ENCODE measurements at regions not wholly inside any gene's neighbourhood (a gene's known extent, or its start where the extent isn't known, plus 50 kb on each side); places are given as distances from the start of the nearest gene placed in this dataset.

DNA sequence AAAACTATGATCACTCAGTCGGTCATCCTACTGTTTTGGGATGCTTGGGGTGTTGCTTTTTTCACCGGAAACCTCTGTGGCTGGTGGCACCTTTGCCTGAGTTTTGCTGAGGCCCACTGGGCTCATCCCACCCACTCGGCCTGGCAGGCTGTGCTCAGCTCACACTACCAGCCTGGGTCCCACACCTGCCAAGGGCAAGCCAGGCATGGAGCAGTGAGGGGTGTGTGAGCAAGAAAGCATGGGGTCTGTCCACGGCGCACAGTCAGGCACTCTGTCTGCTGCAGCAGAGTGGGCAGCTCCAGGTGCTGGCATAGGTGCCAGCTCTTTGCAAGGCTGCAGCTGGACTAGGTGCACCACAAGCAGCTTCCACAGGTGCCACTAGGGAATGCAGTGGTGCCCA lies 91.7 kb downstream of the TBXT start:
- intact Hi-C loops (cut with micrococcal nuclease) = no loop called here
- Mint-ChIP-seq H3K4me1 (ENCODE audit: low read depth) (no peaks in the 10 kb centered on the region), H3K9me3 (no peaks in the 10 kb centered on the region), H3K27me3 (ENCODE audit: low read depth) (no peaks in the 10 kb centered on the region), H3K27ac (no peak overlapping the region), H3K36me3 (ENCODE audit: low read depth) (no peaks in the 10 kb centered on the region), H3K4me3 (ENCODE audit: low read depth) (no peak overlapping the region)
- DNase-seq (ENCODE audit: low spot score) = no peak

DNA sequence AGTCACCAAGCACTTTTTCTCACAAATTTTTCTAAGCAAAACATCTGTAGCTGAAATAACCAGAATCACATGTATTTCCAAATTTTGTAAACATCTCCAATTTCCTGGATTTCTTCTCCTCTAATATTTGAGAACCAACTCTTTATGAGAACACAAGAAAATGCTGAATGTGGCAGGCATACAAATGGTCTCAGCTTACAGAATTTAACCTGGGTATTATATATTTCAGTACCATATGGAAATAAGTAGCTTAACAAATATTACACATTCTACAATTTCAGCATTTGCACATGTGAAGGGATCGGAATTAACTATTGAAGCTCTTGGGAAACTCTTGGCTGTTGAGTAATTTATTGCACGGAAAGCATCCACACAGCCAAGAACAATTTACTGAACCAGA lies 92.5 kb downstream of the TBXT start:
- Mint-ChIP-seq H3K36me3 (ENCODE audit: low read depth) (no peaks in the 10 kb centered on the region), H3K4me3 (ENCODE audit: low read depth) (no peak overlapping the region), H3K4me1 (ENCODE audit: low read depth) (no peaks in the 10 kb centered on the region), H3K27me3 (ENCODE audit: low read depth) (no peaks in the 10 kb centered on the region), H3K27ac (no peak overlapping the region), H3K9me3 (no peaks in the 10 kb centered on the region)
- intact Hi-C loops (cut with micrococcal nuclease) = no loop called here
- DNase-seq (ENCODE audit: low spot score) = no peak

GRCh38 chr6:166073082-166073481 lies 94.6 kb downstream of the TBXT start:
- DNase-seq (ENCODE audit: low spot score) = no peak
- no peaks in the 10 kb centered on the region for H3K27me3 Mint-ChIP-seq (ENCODE audit: low read depth)
- H3K9me3 Mint-ChIP-seq = peaks cover 15% of the 10 kb centered on the region
- H3K4me1 Mint-ChIP-seq (ENCODE audit: low read depth) = no peaks in the 10 kb centered on the region
- no peaks in the 10 kb centered on the region for H3K36me3 Mint-ChIP-seq (ENCODE audit: low read depth)
- intact Hi-C loops (cut with micrococcal nuclease) = no loop called here
- no peak overlapping the region for H3K27ac Mint-ChIP-seq
- no peak overlapping the region for H3K4me3 Mint-ChIP-seq (ENCODE audit: low read depth)

- intact Hi-C loops (cut with micrococcal nuclease) = no loop called here
- DNase-seq (ENCODE audit: low spot score) = no peak
- Mint-ChIP-seq H3K36me3 (ENCODE audit: low read depth) (no peaks in the 10 kb centered on the region), H3K4me3 (ENCODE audit: low read depth) (no peak overlapping the region), H3K4me1 (ENCODE audit: low read depth) (no peaks in the 10 kb centered on the region), H3K9me3 (peaks cover 15% of the 10 kb centered on the region), H3K27me3 (ENCODE audit: low read depth) (no peaks in the 10 kb centered on the region), H3K27ac (no peak overlapping the region)
These were observed 98.9 kb downstream of the TBXT start for GRCh38 chr6:166068768-166069167.

DNA sequence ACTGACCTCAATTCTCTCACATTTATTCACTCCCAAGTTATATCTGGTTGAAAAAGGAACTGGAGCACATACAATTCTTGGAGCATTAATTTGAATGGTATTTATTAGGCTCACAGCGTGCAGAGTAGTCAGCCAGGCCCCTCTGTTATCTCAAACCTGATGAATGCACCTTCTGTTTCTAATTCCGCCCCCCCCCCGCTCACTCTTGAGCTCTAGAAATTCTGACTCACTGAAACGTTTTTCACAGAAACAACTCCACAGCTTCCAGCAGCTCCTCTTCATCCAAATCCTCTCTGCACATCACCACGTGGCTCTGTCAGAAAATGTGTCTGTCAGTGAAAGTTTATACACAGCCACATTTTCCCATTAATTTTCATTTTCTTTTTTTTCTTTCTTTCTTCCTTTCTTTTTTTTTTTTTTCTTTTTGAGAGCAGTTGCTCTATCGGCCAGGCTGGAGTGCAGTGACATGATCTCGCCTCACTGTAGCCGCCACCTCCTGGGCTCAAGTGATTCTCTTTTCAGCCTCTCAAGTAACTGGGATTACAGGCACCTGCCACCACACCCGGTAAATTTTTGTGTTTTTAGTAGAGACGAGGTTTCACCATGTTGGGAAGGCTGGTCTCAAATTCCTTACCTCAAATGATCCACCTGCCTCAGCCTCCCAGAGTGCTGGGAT lies 109.4 kb downstream of the TBXT start:
- H3K27me3 Mint-ChIP-seq (ENCODE audit: low read depth) = no peaks in the 10 kb centered on the region
- intact Hi-C loops (cut with micrococcal nuclease) = no loop called here
- no peak overlapping the region for H3K4me3 Mint-ChIP-seq (ENCODE audit: low read depth)
- H3K27ac Mint-ChIP-seq = no peak overlapping the region
- no peaks in the 10 kb centered on the region for H3K4me1 Mint-ChIP-seq (ENCODE audit: low read depth)
- H3K9me3 Mint-ChIP-seq = peaks cover 25% of the 10 kb centered on the region
- no peaks in the 10 kb centered on the region for H3K36me3 Mint-ChIP-seq (ENCODE audit: low read depth)
- no peak for DNase-seq (ENCODE audit: low spot score)

DNA sequence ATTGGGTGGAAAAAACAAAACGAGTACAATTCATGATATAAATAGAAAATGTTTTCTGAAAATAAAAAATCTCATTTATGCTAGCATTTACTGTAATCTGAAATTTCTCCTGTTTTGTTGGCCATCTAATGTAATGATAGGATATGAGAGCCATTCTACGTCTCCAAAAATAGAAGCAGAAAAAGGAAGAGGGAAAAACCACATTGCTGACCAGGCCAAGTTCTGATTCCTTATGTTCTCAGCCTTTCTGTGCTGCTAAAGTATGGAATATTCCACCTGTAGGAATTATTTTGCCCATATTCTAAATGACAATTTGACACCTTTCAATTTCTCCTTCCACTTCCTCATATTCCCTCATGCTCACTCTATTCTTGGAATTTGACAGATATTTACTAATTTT lies 110.2 kb downstream of the TBXT start:
- Mint-ChIP-seq H3K27ac (no peak overlapping the region), H3K9me3 (peaks cover 30% of the 10 kb centered on the region), H3K4me1 (ENCODE audit: low read depth) (no peaks in the 10 kb centered on the region), H3K27me3 (ENCODE audit: low read depth) (no peaks in the 10 kb centered on the region), H3K4me3 (ENCODE audit: low read depth) (no peak overlapping the region), H3K36me3 (ENCODE audit: low read depth) (no peaks in the 10 kb centered on the region)
- intact Hi-C loops (cut with micrococcal nuclease) = no loop called here
- DNase-seq (ENCODE audit: low spot score) = no peak

DNA sequence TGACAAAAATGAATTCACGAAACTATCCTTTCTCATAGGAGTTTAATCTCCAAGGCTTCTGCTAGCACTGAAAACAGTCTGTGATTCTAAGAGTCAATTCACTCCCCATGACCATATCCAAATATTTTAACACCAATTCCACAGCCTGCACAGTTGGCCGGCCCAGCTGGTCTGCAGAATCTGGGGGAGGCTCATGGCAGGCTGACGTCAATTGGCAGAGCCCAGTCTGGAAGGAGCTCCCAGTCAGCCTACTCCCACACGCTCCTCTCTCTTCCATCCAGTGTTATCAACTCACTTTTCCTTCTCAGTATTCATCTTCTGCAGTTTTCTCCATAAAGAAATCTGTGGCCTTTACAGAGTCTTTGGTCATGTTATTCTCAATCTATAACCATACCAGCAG lies 111.0 kb downstream of the TBXT start:
- H3K4me1 Mint-ChIP-seq (ENCODE audit: low read depth) = no peaks in the 10 kb centered on the region
- no peaks in the 10 kb centered on the region for H3K27me3 Mint-ChIP-seq (ENCODE audit: low read depth)
- peaks cover 37% of the 10 kb centered on the region for H3K9me3 Mint-ChIP-seq
- no peak overlapping the region for H3K4me3 Mint-ChIP-seq (ENCODE audit: low read depth)
- no peak for DNase-seq (ENCODE audit: low spot score)
- H3K27ac Mint-ChIP-seq = no peak overlapping the region
- no peaks in the 10 kb centered on the region for H3K36me3 Mint-ChIP-seq (ENCODE audit: low read depth)
- intact Hi-C loops (cut with micrococcal nuclease) = no loop called here

- Mint-ChIP-seq H3K36me3 (ENCODE audit: low read depth) (no peaks in the 10 kb centered on the region), H3K27me3 (ENCODE audit: low read depth) (no peaks in the 10 kb centered on the region), H3K27ac (no peak overlapping the region), H3K9me3 (peaks cover 37% of the 10 kb centered on the region), H3K4me3 (ENCODE audit: low read depth) (no peak overlapping the region), H3K4me1 (ENCODE audit: low read depth) (no peaks in the 10 kb centered on the region)
- DNase-seq (ENCODE audit: low spot score) = no peak
- intact Hi-C loops (cut with micrococcal nuclease) = no loop called here
These were observed 111.8 kb downstream of the TBXT start for GRCh38 chr6:166055801-166056200.

- intact Hi-C loops (cut with micrococcal nuclease) = no loop called here
- Mint-ChIP-seq H3K4me3 (ENCODE audit: low read depth) (no peak overlapping the region), H3K27ac (no peak overlapping the region), H3K9me3 (peaks cover 37% of the 10 kb centered on the region), H3K4me1 (ENCODE audit: low read depth) (no peaks in the 10 kb centered on the region), H3K27me3 (ENCODE audit: low read depth) (no peaks in the 10 kb centered on the region), H3K36me3 (ENCODE audit: low read depth) (no peaks in the 10 kb centered on the region)
- DNase-seq (ENCODE audit: low spot score) = no peak
These were observed 114.8 kb downstream of the TBXT start for GRCh38 chr6:166052837-166053236.

DNA sequence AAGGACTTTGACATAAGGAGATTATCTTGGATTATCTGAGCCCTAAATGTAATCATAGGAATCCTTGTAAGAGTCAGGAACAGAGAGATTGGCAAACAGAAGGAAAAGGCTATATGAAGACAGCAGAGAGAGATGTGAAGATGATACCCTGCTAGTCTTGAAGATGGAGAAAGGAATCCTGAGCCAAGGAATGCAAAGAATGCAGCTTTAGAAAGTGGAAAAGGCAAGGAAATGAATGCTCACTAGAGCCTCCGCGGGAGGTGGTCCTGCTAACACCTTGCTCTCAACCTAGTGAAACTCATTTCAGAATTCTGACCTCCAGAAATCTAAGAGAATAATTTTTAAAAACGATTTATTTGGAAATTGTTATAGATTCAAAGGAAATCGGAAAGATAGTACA lies 117.1 kb downstream of the TBXT start:
- peaks cover 31% of the 10 kb centered on the region for H3K9me3 Mint-ChIP-seq
- H3K27ac Mint-ChIP-seq = no peak overlapping the region
- no peaks in the 10 kb centered on the region for H3K27me3 Mint-ChIP-seq (ENCODE audit: low read depth)
- intact Hi-C loops (cut with micrococcal nuclease) = no loop called here
- no peak for DNase-seq (ENCODE audit: low spot score)
- H3K4me3 Mint-ChIP-seq (ENCODE audit: low read depth) = no peak overlapping the region
- no peaks in the 10 kb centered on the region for H3K4me1 Mint-ChIP-seq (ENCODE audit: low read depth)
- H3K36me3 Mint-ChIP-seq (ENCODE audit: low read depth) = no peaks in the 10 kb centered on the region

DNA sequence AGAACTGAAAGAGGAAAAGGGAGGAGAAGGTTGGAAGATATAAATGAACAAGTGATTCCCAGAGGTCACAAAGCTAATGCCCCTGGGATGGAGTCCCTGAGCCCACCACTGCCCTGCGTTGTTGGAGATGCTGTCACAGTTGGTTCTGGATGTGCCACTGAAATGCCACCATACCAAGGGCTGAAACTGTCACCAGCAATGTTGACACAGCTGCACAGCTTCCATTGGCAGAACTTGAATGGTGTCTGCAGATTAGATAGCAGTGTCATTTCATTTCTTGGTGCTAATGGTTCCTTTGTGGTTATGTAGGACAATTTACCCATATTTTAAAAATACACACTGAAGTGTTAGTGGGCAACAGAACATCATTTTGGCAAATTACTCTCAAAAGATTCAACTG lies 120.7 kb downstream of the TBXT start:
- Mint-ChIP-seq H3K27me3 (ENCODE audit: low read depth) (no peaks in the 10 kb centered on the region), H3K36me3 (ENCODE audit: low read depth) (no peaks in the 10 kb centered on the region), H3K9me3 (peaks cover 3% of the 10 kb centered on the region), H3K27ac (no peak overlapping the region), H3K4me3 (ENCODE audit: low read depth) (no peak overlapping the region), H3K4me1 (ENCODE audit: low read depth) (no peaks in the 10 kb centered on the region)
- intact Hi-C loops (cut with micrococcal nuclease) = no loop called here
- DNase-seq (ENCODE audit: low spot score) = no peak

DNA sequence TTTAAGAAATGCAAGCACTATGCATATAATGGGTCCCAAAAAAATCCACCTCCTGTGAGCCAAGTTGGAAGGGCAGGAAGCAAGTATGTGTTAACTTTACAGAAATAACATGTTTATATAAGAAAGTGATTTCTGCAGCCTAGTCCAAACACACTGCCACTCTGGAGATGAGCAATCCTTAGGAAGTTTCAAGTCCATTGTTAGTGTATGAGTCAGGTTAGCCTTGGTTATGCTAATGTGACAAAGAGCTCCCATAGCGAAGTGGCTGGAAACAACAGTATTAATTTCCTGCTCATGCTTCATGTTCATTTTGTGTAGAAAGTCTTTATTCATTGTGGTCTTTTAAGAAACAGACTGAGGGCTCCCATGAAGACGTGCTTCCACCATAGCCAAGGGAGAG lies 121.4 kb downstream of the TBXT start:
- intact Hi-C loops (cut with micrococcal nuclease) = no loop called here
- Mint-ChIP-seq H3K36me3 (ENCODE audit: low read depth) (no peaks in the 10 kb centered on the region), H3K4me3 (ENCODE audit: low read depth) (no peak overlapping the region), H3K27ac (no peak overlapping the region), H3K4me1 (ENCODE audit: low read depth) (no peaks in the 10 kb centered on the region), H3K27me3 (ENCODE audit: low read depth) (no peaks in the 10 kb centered on the region), H3K9me3 (no peaks in the 10 kb centered on the region)
- no peak for DNase-seq (ENCODE audit: low spot score)

DNA sequence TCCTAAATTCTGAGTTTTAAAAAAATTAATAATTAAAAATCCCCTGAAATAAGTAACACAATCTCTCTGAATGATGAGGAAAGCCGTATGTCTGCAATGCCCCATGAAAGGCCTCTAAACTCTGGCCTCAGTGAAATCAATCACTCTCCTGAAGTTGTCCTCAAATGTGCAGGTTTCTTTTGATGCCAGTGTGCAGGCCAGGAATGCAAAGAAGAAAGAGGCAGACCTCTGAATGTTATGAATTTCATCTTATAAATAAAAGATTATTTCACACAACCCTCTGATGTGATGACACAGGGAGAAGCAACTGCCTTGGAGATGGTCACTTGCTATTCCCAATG lies 121.8 kb downstream of the TBXT start:
- Mint-ChIP-seq H3K9me3 (no peaks in the 10 kb centered on the region), H3K36me3 (ENCODE audit: low read depth) (no peaks in the 10 kb centered on the region), H3K27ac (no peak overlapping the region), H3K27me3 (ENCODE audit: low read depth) (no peaks in the 10 kb centered on the region), H3K4me3 (ENCODE audit: low read depth) (no peak overlapping the region), H3K4me1 (ENCODE audit: low read depth) (no peaks in the 10 kb centered on the region)
- intact Hi-C loops (cut with micrococcal nuclease) = no loop called here
- DNase-seq (ENCODE audit: low spot score) = no peak

DNA sequence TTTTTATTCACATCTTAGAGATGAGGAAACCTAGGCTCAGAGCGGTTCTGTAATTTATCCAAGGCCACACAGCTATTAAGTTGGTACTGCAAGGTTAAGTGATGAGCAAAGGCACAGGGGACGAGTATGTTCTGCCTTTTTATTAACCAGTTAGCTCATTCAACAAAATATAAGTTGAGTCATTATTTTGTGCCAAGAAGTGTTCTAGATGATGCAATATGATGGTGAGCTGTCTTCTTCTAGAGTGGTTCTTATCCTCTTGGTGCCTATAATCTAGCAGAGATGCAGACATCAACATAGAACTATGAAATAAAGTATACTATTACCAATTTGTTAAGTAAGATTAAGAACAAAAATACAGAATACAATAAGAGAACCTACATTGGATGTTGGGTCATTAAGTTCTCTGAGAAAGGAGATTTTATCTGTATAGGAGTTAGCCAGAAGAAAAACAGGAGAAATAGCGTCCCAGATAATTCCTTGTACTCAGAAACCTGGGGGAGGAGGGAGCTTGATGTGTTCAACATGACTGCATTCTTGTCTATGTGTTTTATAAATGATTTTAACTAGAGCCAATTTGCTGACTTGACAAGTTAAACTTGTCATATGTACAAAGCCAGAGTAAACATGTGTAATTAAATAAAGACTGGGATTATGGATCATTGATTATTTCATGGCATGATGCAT lies 122.3 kb downstream of the TBXT start:
- intact Hi-C loops (cut with micrococcal nuclease) = no loop called here
- Mint-ChIP-seq H3K9me3 (no peaks in the 10 kb centered on the region), H3K27me3 (ENCODE audit: low read depth) (no peaks in the 10 kb centered on the region), H3K4me3 (ENCODE audit: low read depth) (no peak overlapping the region), H3K36me3 (ENCODE audit: low read depth) (no peaks in the 10 kb centered on the region), H3K4me1 (ENCODE audit: low read depth) (no peaks in the 10 kb centered on the region), H3K27ac (no peak overlapping the region)
- no peak for DNase-seq (ENCODE audit: low spot score)

All from activated T-helper 2 cell treated with anti-CD3 and anti-CD28 coated beads, Interferon-gamma antibody, Interleukin-2, Interleukin-4, amounts not matched to agents 10 μg/mL and 5 μg/mL and 100 μg/mL, durations not matched to agents 14 hours and 24 hours and 36 hours (primary cell).